Activated CD8-positive, alpha-beta T cell treated with anti-CD3 and anti-CD28 coated beads for 36 hours (primary cell): ENCODE measurements at regions not wholly inside any gene's neighbourhood (a gene's known extent, or its start where the extent isn't known, plus 50 kb on each side); places are given as distances from the start of the nearest gene placed in this dataset.

Experiments
- ATAC-seq: fragments of 200-7000 bp; cut with Tn5 transposase; one replicate; pipeline ENCODE4 v1.10.0; 2021; ENCODE audit warnings: mild to moderate bottlenecking, moderate library complexity
- CTCF ChIA-PET: fragments of 350-600 bp; sonication (Branson Sonifier 250); formaldehyde crosslinking; loops from one replicate; lab custom pipeline; 2021; ENCODE audit warnings: antibody characterized with exemption; lab: Charles Lee
- POLR2A ChIA-PET: fragments of 350-600 bp; sonication (Branson Sonifier 250); formaldehyde crosslinking; loops from one replicate; lab custom pipeline; 2021; ENCODE audit warnings: antibody characterized with exemption; lab: Charles Lee
- DNase-seq: peaks from one replicate; pipeline ENCODE4 v3.0.0-alpha.2; 2020
- H3K27ac Mint-ChIP-seq: one replicate; pipeline ENCODE4 v1.8.0; 2021; ENCODE audit warnings: mild to moderate bottlenecking, mixed read lengths
- H3K27me3 Mint-ChIP-seq: one replicate; pipeline ENCODE4 v1.8.0; 2021; ENCODE audit warnings: mixed read lengths
- H3K36me3 Mint-ChIP-seq: one replicate; pipeline ENCODE4 v1.8.0; 2021; ENCODE audit warnings: low read depth, mixed read lengths
- H3K4me1 Mint-ChIP-seq: one replicate; pipeline ENCODE4 v1.8.0; 2021; ENCODE audit warnings: low read depth, mixed read lengths
- H3K4me3 Mint-ChIP-seq: one replicate; pipeline ENCODE4 v1.8.0; 2021; ENCODE audit warnings: mild to moderate bottlenecking, moderate library complexity, mixed read lengths
- H3K9me3 Mint-ChIP-seq: one replicate; pipeline ENCODE4 v1.8.0; 2021; ENCODE audit warnings: mixed read lengths
- intact Hi-C: fragments of 100-400 bp; cut with micrococcal nuclease; formaldehyde crosslinking; loops from one replicate; pipeline ENCODE4 v1.10.0; 2022
- TF ChIP-seq, protein P1 (sequence below): fragments of 200-600 bp; IDR thresholded peaks from one replicate; pipeline ENCODE4 v1.8.0; 2022; ENCODE audit warnings: antibody characterized with exemption, mild to moderate bottlenecking

DNA sequence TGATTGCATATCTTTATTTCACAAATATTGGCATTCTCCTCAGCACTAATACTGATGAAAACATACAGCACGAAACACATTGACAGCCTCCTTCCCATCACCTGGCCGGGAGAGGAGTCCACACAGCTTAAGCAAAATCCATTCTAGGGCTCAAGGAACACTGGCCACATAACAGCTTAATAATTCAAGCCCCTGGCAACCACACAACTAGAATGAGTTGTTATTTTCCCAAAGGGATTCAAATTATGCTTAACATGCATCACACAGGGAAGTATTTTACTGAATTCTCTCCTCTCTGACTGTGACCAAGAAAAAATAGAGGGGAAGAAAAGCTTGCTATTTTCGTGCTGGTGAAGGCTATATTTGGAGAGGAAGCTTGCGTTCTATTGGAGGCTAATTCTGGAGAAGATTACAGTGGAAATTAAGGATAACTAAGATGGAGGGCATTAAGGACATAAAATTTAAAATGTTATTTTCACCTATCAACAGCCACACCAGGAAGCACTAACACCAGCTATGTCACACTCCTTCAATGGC, 198.5 kb downstream of the ADGRG6 start:
- Mint-ChIP-seq H3K27ac (no peak overlapping the region), H3K4me3 (no peak overlapping the region), H3K4me1 (no peaks in the 10 kb centered on the region), H3K36me3 (peaks cover 4% of the 10 kb centered on the region), H3K27me3 (no peaks in the 10 kb centered on the region), H3K9me3 (peaks cover 17% of the 10 kb centered on the region)
- DNase-seq (no peak), ATAC-seq (no peak)
- intact Hi-C loops: no loop called here
- ChIA-PET POLR2A (no interaction called here), CTCF (interaction anchor here (1.0 to 1.2 kb wide), 2 partner anchors 18 to 66 kb away, joined by 3 to 4 read pairs; no protein-coding TSS in a partner anchor)
- TF ChIP-seq, protein P1, sequence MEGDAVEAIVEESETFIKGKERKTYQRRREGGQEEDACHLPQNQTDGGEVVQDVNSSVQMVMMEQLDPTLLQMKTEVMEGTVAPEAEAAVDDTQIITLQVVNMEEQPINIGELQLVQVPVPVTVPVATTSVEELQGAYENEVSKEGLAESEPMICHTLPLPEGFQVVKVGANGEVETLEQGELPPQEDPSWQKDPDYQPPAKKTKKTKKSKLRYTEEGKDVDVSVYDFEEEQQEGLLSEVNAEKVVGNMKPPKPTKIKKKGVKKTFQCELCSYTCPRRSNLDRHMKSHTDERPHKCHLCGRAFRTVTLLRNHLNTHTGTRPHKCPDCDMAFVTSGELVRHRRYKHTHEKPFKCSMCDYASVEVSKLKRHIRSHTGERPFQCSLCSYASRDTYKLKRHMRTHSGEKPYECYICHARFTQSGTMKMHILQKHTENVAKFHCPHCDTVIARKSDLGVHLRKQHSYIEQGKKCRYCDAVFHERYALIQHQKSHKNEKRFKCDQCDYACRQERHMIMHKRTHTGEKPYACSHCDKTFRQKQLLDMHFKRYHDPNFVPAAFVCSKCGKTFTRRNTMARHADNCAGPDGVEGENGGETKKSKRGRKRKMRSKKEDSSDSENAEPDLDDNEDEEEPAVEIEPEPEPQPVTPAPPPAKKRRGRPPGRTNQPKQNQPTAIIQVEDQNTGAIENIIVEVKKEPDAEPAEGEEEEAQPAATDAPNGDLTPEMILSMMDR: no peak

DNA sequence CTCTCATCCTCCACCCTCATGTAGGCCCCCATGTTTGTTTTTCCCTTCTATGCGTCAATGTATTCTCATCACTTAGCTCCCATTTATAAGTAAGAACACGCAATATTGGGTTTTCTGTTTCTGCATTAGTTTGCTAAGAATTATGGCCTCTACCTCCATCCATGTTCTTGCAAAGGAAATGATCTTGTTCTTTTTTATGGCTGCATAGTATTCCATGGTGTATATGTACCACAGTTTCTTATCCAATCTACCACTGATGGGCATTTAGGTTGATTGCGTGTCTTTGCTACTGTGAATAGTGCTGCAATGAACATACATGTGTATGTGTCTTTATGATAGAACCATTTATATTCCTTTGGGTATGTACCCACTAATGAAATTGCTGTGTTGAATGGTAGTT, 200.0 kb downstream of the ADGRG6 start:
- H3K27ac Mint-ChIP-seq: no peak overlapping the region
- H3K9me3 Mint-ChIP-seq: peaks cover 17% of the 10 kb centered on the region
- no peak for ATAC-seq
- H3K36me3 Mint-ChIP-seq: peaks cover 4% of the 10 kb centered on the region
- DNase-seq: no peak
- POLR2A ChIA-PET: no interaction called here
- TF ChIP-seq, protein P1: no peak
- intact Hi-C loops: no loop called here
- H3K27me3 Mint-ChIP-seq: no peaks in the 10 kb centered on the region
- no peaks in the 10 kb centered on the region for H3K4me1 Mint-ChIP-seq
- no peak overlapping the region for H3K4me3 Mint-ChIP-seq
- CTCF ChIA-PET: interaction anchor here (1.0 kb wide), 1 partner anchor 27 kb away, joined by 4 read pairs; no protein-coding TSS in a partner anchor

DNA sequence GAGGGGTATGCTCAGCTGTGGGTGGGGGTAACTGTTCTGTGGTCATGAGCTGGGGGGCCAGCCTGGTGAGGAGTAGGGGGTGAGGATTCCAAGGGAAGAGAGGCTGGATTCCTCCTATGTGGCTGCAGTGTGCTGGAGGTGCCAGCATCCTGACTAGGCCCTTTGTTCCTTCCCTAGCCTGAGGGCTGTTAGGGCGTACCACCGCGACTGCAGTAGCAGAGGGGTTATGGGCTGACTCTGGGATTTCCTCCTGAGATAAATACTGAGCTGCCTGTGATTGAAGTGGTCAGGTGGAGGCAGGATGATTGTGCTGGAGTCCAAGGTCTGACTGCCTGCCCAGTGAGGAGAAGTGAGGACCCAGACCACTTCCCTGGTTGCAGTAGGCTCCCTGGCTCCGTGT, 205.3 kb downstream of the ADGRG6 start:
- DNase-seq: no peak
- peaks cover 11% of the 10 kb centered on the region for H3K9me3 Mint-ChIP-seq
- peaks cover 4% of the 10 kb centered on the region for H3K36me3 Mint-ChIP-seq
- H3K27me3 Mint-ChIP-seq: peaks cover 2% of the 10 kb centered on the region
- POLR2A ChIA-PET: no interaction called here
- CTCF ChIA-PET: no interaction called here
- intact Hi-C loops: no loop called here
- H3K4me3 Mint-ChIP-seq: no peak overlapping the region
- H3K27ac Mint-ChIP-seq: no peak overlapping the region
- TF ChIP-seq, protein P1: no peak
- no peak for ATAC-seq
- no peaks in the 10 kb centered on the region for H3K4me1 Mint-ChIP-seq

DNA sequence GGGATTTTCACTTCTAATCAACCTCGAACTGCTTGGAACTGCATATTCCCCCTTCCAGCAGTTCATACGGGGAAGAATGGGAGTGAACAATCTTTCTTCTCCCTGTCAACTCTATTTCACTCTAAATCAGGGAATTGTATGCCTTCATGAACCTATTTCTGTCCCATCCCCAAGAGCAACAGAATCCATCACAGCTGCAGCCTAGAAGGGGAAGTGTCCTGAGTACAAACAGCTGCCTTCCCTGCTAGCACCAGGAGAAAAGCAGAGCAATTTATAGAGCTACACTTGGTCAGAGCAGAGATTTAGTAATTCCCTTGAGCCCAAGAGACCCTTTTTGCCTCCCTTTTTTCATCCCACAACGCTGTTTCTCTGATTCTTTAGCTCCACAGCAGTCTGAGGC, 208.4 kb downstream of the ADGRG6 start:
- ChIA-PET POLR2A (no interaction called here), CTCF (no interaction called here)
- Mint-ChIP-seq H3K27ac (no peak overlapping the region), H3K9me3 (no peaks in the 10 kb centered on the region), H3K4me3 (no peak overlapping the region), H3K36me3 (no peaks in the 10 kb centered on the region), H3K4me1 (no peaks in the 10 kb centered on the region), H3K27me3 (peaks cover 2% of the 10 kb centered on the region)
- TF ChIP-seq, protein P1: no peak
- DNase-seq: no peak
- ATAC-seq: no peak
- intact Hi-C loops: no loop called here

DNA sequence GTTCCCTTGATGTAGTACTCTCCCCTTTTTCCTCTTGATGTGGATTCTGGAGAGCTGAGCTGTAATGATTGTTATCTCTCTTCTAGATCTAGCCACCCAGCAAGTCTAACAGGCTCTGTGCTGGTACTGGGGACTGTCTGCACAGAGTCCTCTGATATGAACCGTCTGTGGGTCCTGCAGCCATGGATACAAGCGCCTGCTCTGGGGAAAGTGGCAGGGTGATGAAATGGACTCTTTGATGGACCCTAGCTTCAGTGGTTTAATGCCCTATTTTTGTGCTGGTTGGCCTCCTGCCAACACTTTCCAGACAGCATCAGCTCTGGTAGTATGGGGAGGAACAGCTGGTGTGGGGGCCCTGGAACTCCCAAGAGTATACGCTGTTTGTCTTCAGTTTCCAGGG, 216.3 kb downstream of the ADGRG6 start:
- Mint-ChIP-seq H3K9me3 (peaks cover 6% of the 10 kb centered on the region), H3K27me3 (no peaks in the 10 kb centered on the region), H3K36me3 (no peaks in the 10 kb centered on the region), H3K4me1 (no peaks in the 10 kb centered on the region), H3K4me3 (no peak overlapping the region), H3K27ac (no peak overlapping the region)
- intact Hi-C loops: no loop called here
- no peak for ATAC-seq
- ChIA-PET CTCF (no interaction called here), POLR2A (no interaction called here)
- no peak for DNase-seq
- TF ChIP-seq, protein P1: no peak
